CD8-positive, alpha-beta memory T cell (primary cell): ENCODE measurements at regions not wholly inside any gene's neighbourhood (a gene's known extent, or its start where the extent isn't known, plus 50 kb on each side); places are given as distances from the start of the nearest gene placed in this dataset.
"Not testable (repeated sequence)": the region's sequence is repeated elsewhere in the genome, so short reads cannot be mapped to it uniquely, and the experiment has no call there.

Experiments used
- CTCF ChIA-PET: fragments of 350-600 bp; sonication (Branson Sonifier 250); formaldehyde crosslinking; loops from one replicate; lab custom pipeline; 2021; ENCODE audit warnings: antibody characterized with exemption; lab: Charles Lee
- POLR2A ChIA-PET: fragments of 350-600 bp; sonication (Branson Sonifier 250); formaldehyde crosslinking; loops from one replicate; lab custom pipeline; 2021; ENCODE audit warnings: antibody characterized with exemption; lab: Charles Lee
- DNase-seq, 5 donors: peaks; one replicate each; pipeline versions ENCODE4 v3.0.0 to v3.0.0-alpha.2; 2020 to 2022; ENCODE audit warnings: mixed read lengths in 1 of 5
- H3K27ac ChIP-seq: one replicate; pipeline ENCODE4 v1.7.0; 2013; ENCODE audit warnings: low read depth, mild to moderate bottlenecking, low read length, moderate library complexity
- H3K27me3 ChIP-seq: 2 replicates; pipeline ENCODE4 v1.7.0; 2013; ENCODE audit warnings: low read length, mild to moderate bottlenecking; ENCODE audit not compliant: insufficient read depth, poor library complexity, severe bottlenecking
- H3K36me3 ChIP-seq: 2 replicates; pipeline ENCODE4 v1.7.0; 2013; ENCODE audit warnings: mild to moderate bottlenecking, low read length, moderate library complexity; ENCODE audit not compliant: insufficient read depth
- H3K4me1 ChIP-seq: 2 replicates; pipeline ENCODE4 v1.7.0; 2013; ENCODE audit warnings: mild to moderate bottlenecking, low read length, moderate library complexity; ENCODE audit not compliant: insufficient read depth
- H3K4me3 ChIP-seq: 2 replicates; pipeline ENCODE4 v1.7.0; 2013; ENCODE audit warnings: mild to moderate bottlenecking, low read length
- H3K9me3 ChIP-seq: 2 replicates; pipeline ENCODE4 v1.7.0; 2013; ENCODE audit warnings: mild to moderate bottlenecking, low read length
- H3K27ac Mint-ChIP-seq, 8 donors: one replicate each; pipeline ENCODE4 v1.8.0; 2020 to 2021; ENCODE audit warnings: mixed read lengths in 8 of 8, mild to moderate bottlenecking in 6 of 8, inconsistent platforms in 3 of 8, moderate library complexity in 3 of 8
- H3K27me3 Mint-ChIP-seq, 2 donors: one replicate each; pipeline ENCODE4 v1.8.0; 2020 to 2021; ENCODE audit warnings: mixed read lengths in 2 of 2, mild to moderate bottlenecking in 1 of 2, moderate library complexity in 1 of 2
- H3K36me3 Mint-ChIP-seq, 3 donors: one replicate each; pipeline ENCODE4 v1.8.0; 2020 to 2021; ENCODE audit warnings: mixed read lengths in 3 of 3, inconsistent platforms in 1 of 3, mild to moderate bottlenecking in 1 of 3
- H3K4me1 Mint-ChIP-seq, 3 donors: one replicate each; pipeline ENCODE4 v1.8.0; 2020 to 2021; ENCODE audit warnings: mixed read lengths in 3 of 3, inconsistent platforms in 1 of 3, mild to moderate bottlenecking in 1 of 3
- H3K4me3 Mint-ChIP-seq, 7 donors: one replicate each; pipeline ENCODE4 v1.8.0; 2020 to 2021; ENCODE audit warnings: mixed read lengths in 7 of 7, mild to moderate bottlenecking in 6 of 7, moderate library complexity in 4 of 7, inconsistent platforms in 2 of 7
- H3K9me3 Mint-ChIP-seq, 5 donors: one replicate each; pipeline ENCODE4 v1.8.0; 2020 to 2022; ENCODE audit warnings: mixed read lengths in 5 of 5, mild to moderate bottlenecking in 3 of 5, moderate library complexity in 2 of 5, inconsistent platforms in 1 of 5

- Mint-ChIP-seq H3K4me1 (no peaks in the 10 kb centered on the region), H3K9me3 (peaks cover 0 to 2% (median 0%) of the 10 kb centered on the region in 5 donors), H3K27ac (no peak overlapping the region), H3K27me3 (peaks cover 34 to 76% of the 10 kb centered on the region in 2 donors), H3K4me3 (no peak overlapping the region), H3K36me3 (no peaks in the 10 kb centered on the region)
- ChIA-PET CTCF (no interaction called here), POLR2A (no interaction called here)
- H3K36me3 ChIP-seq: no peaks in the 10 kb centered on the region
- H3K27me3 ChIP-seq: no peaks in the 10 kb centered on the region
- H3K27ac ChIP-seq: no peak overlapping the region
- H3K4me1 ChIP-seq: no peaks in the 10 kb centered on the region
- H3K9me3 ChIP-seq: no peaks in the 10 kb centered on the region
- H3K4me3 ChIP-seq: no peak overlapping the region
- no peak for DNase-seq
Measured at GRCh38 chr1:29388884-29389283, 152.6 kb downstream of the PTPRU start.

- H3K4me3 Mint-ChIP-seq: no peak overlapping the region
- H3K27ac ChIP-seq: no peak overlapping the region
- no peak overlapping the region for H3K4me3 ChIP-seq
- ChIA-PET POLR2A (no interaction called here), CTCF (no interaction called here)
- peaks cover 0 to 2% (median 0%) of the 10 kb centered on the region in 5 donors for H3K9me3 Mint-ChIP-seq
- H3K9me3 ChIP-seq: no peaks in the 10 kb centered on the region
- H3K4me1 ChIP-seq: no peaks in the 10 kb centered on the region
- no peaks in the 10 kb centered on the region for H3K27me3 ChIP-seq
- H3K27ac Mint-ChIP-seq: no peak overlapping the region
- H3K36me3 Mint-ChIP-seq: no peaks in the 10 kb centered on the region
- no peaks in the 10 kb centered on the region for H3K36me3 ChIP-seq
- no peak for DNase-seq
- H3K4me1 Mint-ChIP-seq: no peaks in the 10 kb centered on the region
- H3K27me3 Mint-ChIP-seq: peaks cover 32 to 81% of the 10 kb centered on the region in 2 donors
Measured at GRCh38 chr1:29388170-29388569, 151.8 kb downstream of the PTPRU start.

- Mint-ChIP-seq H3K36me3 (no peaks in the 10 kb centered on the region), H3K4me3 (no peak overlapping the region), H3K27ac (no peak overlapping the region), H3K27me3 (peaks cover 30 to 77% of the 10 kb centered on the region in 2 donors), H3K9me3 (peaks cover 0 to 2% (median 2%) of the 10 kb centered on the region in 5 donors), H3K4me1 (no peaks in the 10 kb centered on the region)
- Histone ChIP-seq H3K9me3 (no peaks in the 10 kb centered on the region), H3K4me1 (no peaks in the 10 kb centered on the region), H3K27ac (no peak overlapping the region), H3K4me3 (no peak overlapping the region), H3K27me3 (no peaks in the 10 kb centered on the region), H3K36me3 (no peaks in the 10 kb centered on the region)
- CTCF ChIA-PET: no interaction called here
- POLR2A ChIA-PET: no interaction called here
- no peak for DNase-seq
Measured at GRCh38 chr1:29387210-29387609, 150.9 kb downstream of the PTPRU start.

GRCh38 chr1:29386453-29386852 is 150.1 kb downstream of the PTPRU start:
- POLR2A ChIA-PET, DNase-seq, H3K4me3 Mint-ChIP-seq, H3K36me3 Mint-ChIP-seq, H3K4me1 Mint-ChIP-seq, H3K4me1 ChIP-seq, H3K4me3 ChIP-seq, H3K9me3 ChIP-seq, H3K27ac ChIP-seq, H3K27me3 ChIP-seq, H3K27ac Mint-ChIP-seq, H3K36me3 ChIP-seq, H3K9me3 Mint-ChIP-seq, CTCF ChIA-PET: not testable (repeated sequence)
- H3K27me3 Mint-ChIP-seq: peaks cover 26 to 71% of the 10 kb centered on the region in 2 donors

GRCh38 chr1:29385966-29386365 is 149.6 kb downstream of the PTPRU start:
- H3K27ac ChIP-seq: no peak overlapping the region
- Mint-ChIP-seq H3K36me3 (no peaks in the 10 kb centered on the region), H3K27ac (no peak overlapping the region), H3K4me1 (no peaks in the 10 kb centered on the region), H3K9me3 (peaks cover 0 to 4% (median 3%) of the 10 kb centered on the region in 5 donors), H3K4me3 (no peak overlapping the region), H3K27me3 (peaks cover 21 to 68% of the 10 kb centered on the region in 2 donors)
- no peak overlapping the region for H3K4me3 ChIP-seq
- CTCF ChIA-PET: no interaction called here
- H3K4me1 ChIP-seq: no peaks in the 10 kb centered on the region
- POLR2A ChIA-PET: no interaction called here
- H3K36me3 ChIP-seq: no peaks in the 10 kb centered on the region
- H3K9me3 ChIP-seq: no peaks in the 10 kb centered on the region
- H3K27me3 ChIP-seq: no peaks in the 10 kb centered on the region
- no peak for DNase-seq

GRCh38 chr1:29384496-29385015 is 148.2 kb downstream of the PTPRU start:
- Histone ChIP-seq H3K4me1 (no peaks in the 10 kb centered on the region), H3K27me3 (no peaks in the 10 kb centered on the region), H3K36me3 (no peaks in the 10 kb centered on the region), H3K4me3 (no peak overlapping the region), H3K9me3 (peaks cover 1% of the 10 kb centered on the region), H3K27ac (no peak overlapping the region)
- Mint-ChIP-seq H3K4me3 (no peak overlapping the region), H3K9me3 (peaks cover under 1 to 11% (median 3%) of the 10 kb centered on the region in 5 donors), H3K27ac (peak overlapping the region in 1 of 8 donors; percentile 76), H3K4me1 (no peaks in the 10 kb centered on the region), H3K27me3 (peaks cover 18 to 61% of the 10 kb centered on the region in 2 donors), H3K36me3 (no peaks in the 10 kb centered on the region)
- CTCF ChIA-PET: no interaction called here
- POLR2A ChIA-PET: no interaction called here
- DNase-seq: no peak

GRCh38 chr1:29383746-29384371 is 147.5 kb downstream of the PTPRU start:
- Mint-ChIP-seq H3K27ac (peak overlapping the region in 1 of 8 donors; percentile 76), H3K9me3 (peaks cover 8 to 18% (median 10%) of the 10 kb centered on the region in 5 donors), H3K27me3 (peaks cover 23 to 58% of the 10 kb centered on the region in 2 donors), H3K4me1 (no peaks in the 10 kb centered on the region), H3K36me3 (peaks cover 0 to 5% (median 0%) of the 10 kb centered on the region in 3 donors), H3K4me3 (no peak overlapping the region)
- H3K27ac ChIP-seq: no peak overlapping the region
- DNase-seq: no peak
- POLR2A ChIA-PET: no interaction called here
- H3K4me1 ChIP-seq: no peaks in the 10 kb centered on the region
- no peaks in the 10 kb centered on the region for H3K36me3 ChIP-seq
- H3K9me3 ChIP-seq: peaks cover 6% of the 10 kb centered on the region
- no peaks in the 10 kb centered on the region for H3K27me3 ChIP-seq
- CTCF ChIA-PET: no interaction called here
- no peak overlapping the region for H3K4me3 ChIP-seq

- POLR2A ChIA-PET: no interaction called here
- peaks cover 0 to 9% (median 2%) of the 10 kb centered on the region in 3 donors for H3K36me3 Mint-ChIP-seq
- no peak overlapping the region for H3K4me3 Mint-ChIP-seq
- H3K9me3 Mint-ChIP-seq: peaks cover 15 to 26% (median 17%) of the 10 kb centered on the region in 5 donors
- CTCF ChIA-PET: no interaction called here
- peaks cover 20 to 58% of the 10 kb centered on the region in 2 donors for H3K27me3 Mint-ChIP-seq
- H3K27ac Mint-ChIP-seq: no peak overlapping the region
- Histone ChIP-seq H3K4me1 (no peaks in the 10 kb centered on the region), H3K27me3 (no peaks in the 10 kb centered on the region), H3K9me3 (peaks cover 6% of the 10 kb centered on the region), H3K4me3 (no peak overlapping the region), H3K36me3 (no peaks in the 10 kb centered on the region), H3K27ac (no peak overlapping the region)
- no peaks in the 10 kb centered on the region for H3K4me1 Mint-ChIP-seq
- no peak for DNase-seq
Measured at GRCh38 chr1:29382851-29383745, 146.8 kb downstream of the PTPRU start.
